Spleen (tissue), 11 donors: ENCODE measurements at regions not wholly inside any gene's neighbourhood (a gene's known extent, or its start where the extent isn't known, plus 50 kb on each side); places are given as distances from the start of the nearest gene placed in this dataset.

Experiments
- DNase-seq: peaks from one replicate; pipeline ENCODE4 v3.0.0-alpha.2; 2020
- H3K27ac ChIP-seq, 8 donors: fragments of 200-600 bp; sonication (generic) in 7 of 8; 1 replicate in 4 of 8; 2 replicates in 4 of 8; pipeline versions ENCODE4 v1.5.0 to v1.8.0; 2016 to 2021; ENCODE audit warnings: inconsistent platforms in 4 of 8, mild to moderate bottlenecking in 4 of 8, moderate library complexity in 1 of 8
- H3K27me3 ChIP-seq, 7 donors: fragments of 200-600 bp; sonication (generic) in 6 of 7; replicated peaks in 1 of 7; 1 replicate in 4 of 7; 2 replicates in 3 of 7; pipeline versions ENCODE4 v1.5.0 to v1.8.0; 2016 to 2021; ENCODE audit warnings: inconsistent platforms in 3 of 7, mild to moderate bottlenecking in 1 of 7
- H3K36me3 ChIP-seq, 6 donors: fragments of 200-600 bp; sonication (generic) in 5 of 6; 1 replicate in 4 of 6; 2 replicates in 2 of 6; pipeline versions ENCODE4 v1.5.0 to v1.8.0; 2016 to 2021; ENCODE audit warnings: inconsistent platforms in 2 of 6
- H3K4me1 ChIP-seq, 6 donors: fragments of 200-600 bp; sonication (generic) in 5 of 6; 1 replicate in 3 of 6; 2 replicates in 3 of 6; pipeline versions ENCODE4 v1.5.0 to v1.8.0; 2016 to 2021; ENCODE audit warnings: inconsistent platforms in 3 of 6
- H3K4me3 ChIP-seq, 8 donors: fragments of 200-600 bp; sonication (generic) in 7 of 8; 1 replicate in 4 of 8; 2 replicates in 4 of 8; pipeline versions ENCODE4 v1.5.0 to v1.8.0; 2016 to 2021; ENCODE audit warnings: inconsistent platforms in 4 of 8, mild to moderate bottlenecking in 4 of 8, moderate library complexity in 2 of 8
- H3K9me3 ChIP-seq, 8 donors: fragments of 200-600 bp; sonication (generic) in 7 of 8; 1 replicate in 4 of 8; 2 replicates in 4 of 8; pipeline versions ENCODE4 v1.5.0 to v1.8.0; 2016 to 2021; ENCODE audit warnings: inconsistent platforms in 4 of 8
- POLR2A ChIP-seq, 3 donors: fragments of 450-650 bp; IDR thresholded peaks; one replicate each; pipeline ENCODE4 v1.5.1; 2017; ENCODE audit warnings: antibody characterized with exemption in 3 of 3, mild to moderate bottlenecking in 1 of 3
- POLR2AphosphoS5 ChIP-seq, 3 donors: sonication (generic); formaldehyde crosslinking; IDR thresholded peaks; one replicate each; pipeline ENCODE4 v1.5.1; 2017; ENCODE audit warnings: antibody characterized with exemption in 3 of 3
- WGBS, 5 donors: extraction: QIAGEN DNeasy Blood & Tissue Kit in 3 of 5; methylation state at CpG; one replicate each; pipeline versions ENCODE4 v1.1.5 to v1.1.7; 2013 to 2018; 5-methylcytosine and 5-hydroxymethylcytosine counted together
- intact Hi-C: fragments of 100-400 bp; cut with DNase I; formaldehyde crosslinking; loops from one replicate; pipeline ENCODE4 v1.15.0; 2023; ENCODE audit warnings: low total_unique reads
- TF ChIP-seq, protein P1 (sequence below), 11 experiments: fragments of 200-600 bp in 7 of 11; fragments of 450-650 bp in 4 of 11; sonication (generic) in 4 of 11; IDR thresholded peaks in 8 of 11; conservative IDR thresholded peaks in 3 of 11; 1 replicate in 7 of 11; 2 replicates in 4 of 11; pipeline versions ENCODE4 v1.4.0 to v1.8.0; 2016 to 2021; ENCODE audit warnings: antibody characterized with exemption in 11 of 11, inconsistent platforms in 4 of 11, mild to moderate bottlenecking in 1 of 11
- donor health status: healthy with polysubstance abuse.
- donor health status: DM: no; HTN: no; CAD: no; lungs with moderate emphysema.
- donor health status: DM: no; HTN: no; CAD: no.
- donor health status: Bipolar disorder and iron deficiency.
- donor health status: healthy.
- donor health status: DM: no; HTN: no; CAD: no.
- donor health status: DM: yes; HTN: yes; CAD: no.

DNA sequence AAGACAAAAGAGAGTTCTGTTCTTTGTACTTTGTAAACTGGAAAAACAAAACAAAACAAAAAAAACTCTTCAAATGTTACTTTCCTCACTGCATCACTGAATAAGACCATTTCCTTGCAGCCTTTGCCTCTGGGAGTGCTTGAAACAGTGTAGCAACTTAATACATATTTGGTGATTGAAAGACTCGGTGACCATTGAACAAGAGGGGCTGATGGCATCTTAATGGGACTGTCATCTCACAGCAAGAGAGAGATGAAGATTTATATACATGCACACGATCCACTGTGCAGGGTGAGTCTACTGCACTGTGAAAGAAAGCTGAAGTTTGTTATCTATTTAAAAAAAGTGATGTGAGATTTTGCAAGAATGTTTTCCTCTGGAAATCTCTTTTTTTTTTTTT lies 111.9 kb upstream of the KLHL25 start:
- TF ChIP-seq POLR2AphosphoS5 (IDR thresholded peaks at IDR 0.05) = no peak
- Histone ChIP-seq H3K27me3 (peaks cover 0 to 24% (median 0%) of the 10 kb centered on the region in 7 donors), H3K4me3 (no peak overlapping the region), H3K36me3 (no peaks in the 10 kb centered on the region), H3K9me3 (no peaks in the 10 kb centered on the region), H3K4me1 (no peaks in the 10 kb centered on the region), H3K27ac (no peak overlapping the region)
- DNase-seq = no peak
- 47 to 69% (median 56%) methylated on average over 2 of the region's 2 CpGs for WGBS, 5 donors
- intact Hi-C loops = no loop called here

DNA sequence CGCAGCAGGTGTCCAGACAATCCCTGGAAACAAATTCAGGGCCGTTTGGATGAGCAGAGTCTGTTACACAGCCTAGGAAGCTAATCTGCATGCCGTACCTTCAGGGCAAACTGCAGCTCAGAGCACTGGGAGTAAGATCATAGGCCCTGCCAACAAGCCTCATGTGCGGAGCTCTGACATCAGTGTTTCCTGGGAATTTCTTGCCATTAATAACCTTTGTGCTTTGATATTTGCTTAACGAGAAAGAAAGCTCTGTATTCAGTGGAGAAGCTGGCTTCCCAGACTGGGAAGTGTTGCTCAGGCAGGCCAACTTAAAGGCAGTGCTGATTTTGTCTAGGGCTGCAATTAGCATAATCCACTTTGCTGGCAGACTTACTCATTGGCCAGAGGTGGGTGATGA lies 116.1 kb upstream of the KLHL25 start:
- TF ChIP-seq POLR2AphosphoS5 (IDR thresholded peaks at IDR 0.05) (no peak), POLR2A (IDR thresholded peaks at IDR 0.05) (no peak)
- TF ChIP-seq, protein P1, sequence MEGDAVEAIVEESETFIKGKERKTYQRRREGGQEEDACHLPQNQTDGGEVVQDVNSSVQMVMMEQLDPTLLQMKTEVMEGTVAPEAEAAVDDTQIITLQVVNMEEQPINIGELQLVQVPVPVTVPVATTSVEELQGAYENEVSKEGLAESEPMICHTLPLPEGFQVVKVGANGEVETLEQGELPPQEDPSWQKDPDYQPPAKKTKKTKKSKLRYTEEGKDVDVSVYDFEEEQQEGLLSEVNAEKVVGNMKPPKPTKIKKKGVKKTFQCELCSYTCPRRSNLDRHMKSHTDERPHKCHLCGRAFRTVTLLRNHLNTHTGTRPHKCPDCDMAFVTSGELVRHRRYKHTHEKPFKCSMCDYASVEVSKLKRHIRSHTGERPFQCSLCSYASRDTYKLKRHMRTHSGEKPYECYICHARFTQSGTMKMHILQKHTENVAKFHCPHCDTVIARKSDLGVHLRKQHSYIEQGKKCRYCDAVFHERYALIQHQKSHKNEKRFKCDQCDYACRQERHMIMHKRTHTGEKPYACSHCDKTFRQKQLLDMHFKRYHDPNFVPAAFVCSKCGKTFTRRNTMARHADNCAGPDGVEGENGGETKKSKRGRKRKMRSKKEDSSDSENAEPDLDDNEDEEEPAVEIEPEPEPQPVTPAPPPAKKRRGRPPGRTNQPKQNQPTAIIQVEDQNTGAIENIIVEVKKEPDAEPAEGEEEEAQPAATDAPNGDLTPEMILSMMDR (IDR thresholded peaks at IDR 0.05 in 8 of 11, conservative IDR thresholded peaks at IDR 0.05 in 3 of 11) = no peak
- 61 to 74% (median 67%) methylated on average over 5 of the region's 5 CpGs for WGBS, 5 donors
- H3K4me3 ChIP-seq = no peak overlapping the region
- no peaks in the 10 kb centered on the region for H3K9me3 ChIP-seq
- no peak overlapping the region for H3K27ac ChIP-seq
- peaks cover 0 to 5% (median 0%) of the 10 kb centered on the region in 7 donors for H3K27me3 ChIP-seq
- no peaks in the 10 kb centered on the region for H3K4me1 ChIP-seq
- intact Hi-C loops = no loop called here
- H3K36me3 ChIP-seq = no peaks in the 10 kb centered on the region
- no peak for DNase-seq

DNA sequence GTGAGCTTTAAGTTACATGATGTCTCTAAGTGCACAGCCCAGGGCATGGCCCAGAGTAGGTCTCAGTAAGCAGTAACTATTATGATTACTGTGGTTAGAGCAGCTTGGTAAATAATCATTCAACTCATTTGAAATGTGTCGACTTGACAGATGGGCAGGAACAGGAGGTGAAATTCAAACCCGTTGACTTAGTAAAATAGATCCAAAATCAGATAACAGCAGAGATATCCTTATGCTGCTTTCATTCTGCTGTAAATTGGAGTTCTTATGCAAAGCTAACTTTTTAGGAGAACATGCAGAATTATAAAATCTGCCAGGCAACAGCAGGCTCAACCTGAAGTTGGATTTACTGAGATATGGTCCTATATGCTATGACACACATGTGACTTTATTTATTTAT lies 118.7 kb upstream of the KLHL25 start:
- 44 to 58% (median 45%) methylated on average over 2 of the region's 2 CpGs for WGBS, 5 donors
- Histone ChIP-seq H3K4me3 (no peak overlapping the region), H3K27ac (no peak overlapping the region), H3K4me1 (no peaks in the 10 kb centered on the region), H3K27me3 (peaks cover 0 to 9% (median 0%) of the 10 kb centered on the region in 7 donors), H3K9me3 (no peaks in the 10 kb centered on the region), H3K36me3 (no peaks in the 10 kb centered on the region)
- intact Hi-C loops = no loop called here
- no peak for DNase-seq
- TF ChIP-seq POLR2AphosphoS5 (IDR thresholded peaks at IDR 0.05) (no peak), POLR2A (IDR thresholded peaks at IDR 0.05) (no peak)
- TF ChIP-seq, protein P1 (IDR thresholded peaks at IDR 0.05 in 8 of 11, conservative IDR thresholded peaks at IDR 0.05 in 3 of 11) = no peak

DNA sequence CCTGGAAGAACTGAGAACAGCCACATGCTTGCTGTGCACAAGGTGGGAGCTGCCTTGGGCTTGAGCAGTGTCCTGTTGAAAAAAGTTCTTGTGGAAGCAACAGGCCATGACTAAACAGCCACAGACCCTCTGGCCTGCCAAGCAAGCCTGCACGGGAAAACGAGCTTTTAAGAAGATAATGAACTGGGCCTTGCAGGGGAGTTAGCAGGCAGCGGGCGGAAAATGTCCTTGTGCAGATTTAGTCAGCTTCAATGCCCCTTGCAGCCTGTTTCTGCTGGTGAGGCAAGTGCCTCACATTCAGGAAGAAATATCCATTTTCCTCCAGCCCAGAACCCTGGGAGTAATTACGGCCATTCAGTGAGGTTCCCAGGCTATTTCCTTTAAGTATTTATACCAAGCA lies 126.2 kb upstream of the KLHL25 start:
- Histone ChIP-seq H3K9me3 (no peaks in the 10 kb centered on the region), H3K4me3 (no peak overlapping the region), H3K27ac (no peak overlapping the region), H3K27me3 (peaks cover 0 to 30% (median 0%) of the 10 kb centered on the region in 7 donors), H3K36me3 (no peaks in the 10 kb centered on the region), H3K4me1 (no peaks in the 10 kb centered on the region)
- 71 to 87% (median 83%) methylated on average over 5 of the region's 5 CpGs for WGBS, 5 donors
- intact Hi-C loops = no loop called here
- TF ChIP-seq, protein P1 (IDR thresholded peaks at IDR 0.05 in 8 of 11, conservative IDR thresholded peaks at IDR 0.05 in 3 of 11) = no peak
- TF ChIP-seq POLR2AphosphoS5 (IDR thresholded peaks at IDR 0.05) = no peak
- TF ChIP-seq POLR2A (IDR thresholded peaks at IDR 0.05) = no peak
- DNase-seq = no peak

GRCh38 chr15:85924088-85924487 lies 129.4 kb upstream of the KLHL25 start:
- Histone ChIP-seq H3K27me3 (peaks cover 0 to 16% (median 0%) of the 10 kb centered on the region in 7 donors), H3K4me1 (peaks cover 0 to 6% (median 0%) of the 10 kb centered on the region in 6 donors), H3K4me3 (no peak overlapping the region), H3K9me3 (no peaks in the 10 kb centered on the region), H3K27ac (no peak overlapping the region), H3K36me3 (no peaks in the 10 kb centered on the region)
- intact Hi-C loops = no loop called here
- TF ChIP-seq, protein P1 (IDR thresholded peaks at IDR 0.05 in 8 of 11, conservative IDR thresholded peaks at IDR 0.05 in 3 of 11) = no peak
- TF ChIP-seq POLR2AphosphoS5 (IDR thresholded peaks at IDR 0.05) = no peak
- TF ChIP-seq POLR2A (IDR thresholded peaks at IDR 0.05) = no peak
- WGBS, 5 donors = 78 to 92% (median 82%) methylated on average over 3 of the region's 3 CpGs
- DNase-seq = no peak
